NT2/D1 (cell line): ENCODE measurements at regions not wholly inside any gene's neighbourhood (a gene's known extent, or its start where the extent isn't known, plus 50 kb on each side); places are given as distances from the start of the nearest gene placed in this dataset.

Experiments used
- SUZ12 ChIP-seq: IDR thresholded peaks from 2 replicates; pipeline ENCODE4 v1.6.1; 2011; ENCODE audit not compliant: insufficient read length, insufficient read depth; ENCODE audit errors: extremely low read depth
- ZNF274 ChIP-seq: IDR thresholded peaks from 2 replicates; pipeline ENCODE4 v1.6.1; 2011; ENCODE audit warnings: mild to moderate bottlenecking, low read depth, low read length

GRCh38 chr1:243912347-243912746 lies 62.3 kb upstream of the AKT3 start:
- TF ChIP-seq ZNF274 (no peak), SUZ12 (no peak)
